ENCODE measurements at regions not wholly inside any gene's neighbourhood (a gene's known extent, or its start where the extent isn't known, plus 50 kb on each side); places are given as distances from the start of the nearest gene placed in this dataset.

- Histone ChIP-seq H3K27me3 (ENCODE audit: control insufficient read depth in 2 of 2, insufficient read depth in 2 of 2, low read length in 2 of 2) (no peaks in the 10 kb centered on the region), H3K79me2 (ENCODE audit: control insufficient read depth, insufficient read depth, low read length) (no peaks in the 10 kb centered on the region), H2AFZ (ENCODE audit: low read depth, low read length) (no peak overlapping the region), H3K36me3 (ENCODE audit: control insufficient read depth in 2 of 2, extremely low read depth in 1 of 2, insufficient read depth in 2 of 2, low read length in 2 of 2) (no peaks in the 10 kb centered on the region), H3K9me3 (replicated peaks; ENCODE audit: control insufficient read depth, insufficient read depth, low read length) (no peaks in the 10 kb centered on the region), H3K27ac (ENCODE audit: insufficient read depth, low read depth, low read length) (no peak overlapping the region), H3K9ac (replicated peaks; ENCODE audit: extremely low read depth, insufficient read depth, low read length) (no peak overlapping the region), H3K4me1 (ENCODE audit: control insufficient read depth, extremely low read depth, insufficient read depth, low read length) (peaks cover 20% of the 10 kb centered on the region), H4K20me1 (replicated peaks; ENCODE audit: control insufficient read depth, extremely low read depth, insufficient read depth, low read length) (no peaks in the 10 kb centered on the region), H3K9me1 (replicated peaks; ENCODE audit: control insufficient read depth, extremely low read depth, insufficient read depth, low read length) (no peaks in the 10 kb centered on the region), H3K4me2 (ENCODE audit: insufficient read depth, low read length) (no peak overlapping the region), H3K4me3 (replicated peaks in 1 of 3; ENCODE audit: insufficient read depth in 1 of 3, low read depth in 1 of 3, low read length in 3 of 3) (no peak overlapping the region)
- FAIRE-seq: no peak
- CTCF ChIA-PET: no interaction called here
- TF ChIP-seq MAX (IDR thresholded peaks at IDR 0.05; ENCODE audit: insufficient read depth, insufficient read length) (no peak), EZH2 (IDR thresholded peaks at IDR 0.05; ENCODE audit: borderline replicate concordance, low read depth, low read length, severe bottlenecking) (no peak), POLR2AphosphoS5 (IDR thresholded peaks at IDR 0.05; ENCODE audit: insufficient read depth, low read depth, low read length) (no peak), MYC (IDR thresholded peaks at IDR 0.05; ENCODE audit: low read depth, low read length) (no peak), GATA2 (IDR thresholded peaks at IDR 0.05; ENCODE audit: insufficient read depth, insufficient read length, low read depth, low read length) (no peak), JUN (IDR thresholded peaks at IDR 0.05; ENCODE audit: borderline replicate concordance, insufficient read depth, insufficient read length, low read depth) (no peak), FOS (IDR thresholded peaks at IDR 0.05; ENCODE audit: borderline replicate concordance, insufficient read depth, low read length) (no peak)
- POLR2A ChIA-PET: no interaction called here
- BruUV-seq (replicated peaks): no TSS peak
- no peak for DNase-seq (ENCODE audit: low read depth, low spot score)
- intact Hi-C loops (cut with micrococcal nuclease) (no loop called here), dilution Hi-C loops (cut with MboI; ENCODE audit: extremely low pct_ligation_motif_present, low sequenced_read_pairs) (no loop called here)
These were observed 58.6 kb upstream of the NUDT7 start for GRCh38 chr16:77663711-77664110.

GRCh38 chr16:77666771-77667170 lies 55.5 kb upstream of the NUDT7 start:
- Histone ChIP-seq H3K27ac (ENCODE audit: insufficient read depth, low read depth, low read length) (no peak overlapping the region), H4K20me1 (replicated peaks; ENCODE audit: control insufficient read depth, extremely low read depth, insufficient read depth, low read length) (no peaks in the 10 kb centered on the region), H3K9ac (replicated peaks; ENCODE audit: extremely low read depth, insufficient read depth, low read length) (no peak overlapping the region), H3K4me3 (replicated peaks in 1 of 3; ENCODE audit: insufficient read depth in 1 of 3, low read depth in 1 of 3, low read length in 3 of 3) (no peak overlapping the region), H3K4me2 (ENCODE audit: insufficient read depth, low read length) (no peak overlapping the region), H2AFZ (ENCODE audit: low read depth, low read length) (no peak overlapping the region), H3K27me3 (ENCODE audit: control insufficient read depth in 2 of 2, insufficient read depth in 2 of 2, low read length in 2 of 2) (no peaks in the 10 kb centered on the region), H3K4me1 (ENCODE audit: control insufficient read depth, extremely low read depth, insufficient read depth, low read length) (peaks cover 10% of the 10 kb centered on the region), H3K79me2 (ENCODE audit: control insufficient read depth, insufficient read depth, low read length) (no peaks in the 10 kb centered on the region), H3K9me1 (replicated peaks; ENCODE audit: control insufficient read depth, extremely low read depth, insufficient read depth, low read length) (no peaks in the 10 kb centered on the region), H3K36me3 (ENCODE audit: control insufficient read depth in 2 of 2, extremely low read depth in 1 of 2, insufficient read depth in 2 of 2, low read length in 2 of 2) (no peaks in the 10 kb centered on the region), H3K9me3 (replicated peaks; ENCODE audit: control insufficient read depth, insufficient read depth, low read length) (no peaks in the 10 kb centered on the region)
- no peak for FAIRE-seq
- intact Hi-C loops (cut with micrococcal nuclease): no loop called here
- ChIA-PET CTCF (interaction anchor here (0.9 to 1.8 kb wide), 4 partner anchors 8 to 336 kb away, joined by 3 to 6 read pairs (median 5); no protein-coding TSS in a partner anchor), POLR2A (no interaction called here)
- dilution Hi-C loops (cut with MboI; ENCODE audit: extremely low pct_ligation_motif_present, low sequenced_read_pairs): no loop called here
- no TSS peak for BruUV-seq (replicated peaks)
- no peak for DNase-seq (ENCODE audit: low read depth, low spot score)
- TF ChIP-seq MYC (IDR thresholded peaks at IDR 0.05; ENCODE audit: low read depth, low read length): no peak
- TF ChIP-seq FOS (IDR thresholded peaks at IDR 0.05; ENCODE audit: borderline replicate concordance, insufficient read depth, low read length): no peak
- TF ChIP-seq MAX (IDR thresholded peaks at IDR 0.05; ENCODE audit: insufficient read depth, insufficient read length): no peak
- TF ChIP-seq EZH2 (IDR thresholded peaks at IDR 0.05; ENCODE audit: borderline replicate concordance, low read depth, low read length, severe bottlenecking): no peak

Measured in endothelial cell of umbilical vein (primary cell).